Stimulated activated CD8-positive, alpha-beta memory T cell treated with anti-CD3 and anti-CD28 coated beads, Interleukin-15, amount 100 ng/mL, for 4 hours (primary cell): ENCODE measurements at regions not wholly inside any gene's neighbourhood (a gene's known extent, or its start where the extent isn't known, plus 50 kb on each side); places are given as distances from the start of the nearest gene placed in this dataset.

Experiments
- DNase-seq, 2 donors: peaks; one replicate each; pipeline ENCODE4 v3.0.0-alpha.2; 2020; ENCODE audit warnings: low read depth in 2 of 2

GRCh38 chr3:10762611-10763247, 53.3 kb upstream of the SLC6A11 start:
- DNase-seq = no peak

GRCh38 chr3:10763248-10763620, 52.8 kb upstream of the SLC6A11 start:
- no peak for DNase-seq

GRCh38 chr3:10763817-10764258, 52.2 kb upstream of the SLC6A11 start:
- no peak for DNase-seq

GRCh38 chr3:10764259-10765051, 51.6 kb upstream of the SLC6A11 start:
- no peak for DNase-seq

- DNase-seq = no peak
Measured at GRCh38 chr3:10766049-10766705, 49.9 kb upstream of the SLC6A11 start.
